Testis (tissue), 2 donors: ENCODE measurements at regions not wholly inside any gene's neighbourhood (a gene's known extent, or its start where the extent isn't known, plus 50 kb on each side); places are given as distances from the start of the nearest gene placed in this dataset.

Experiments
- DNase-seq: peaks from one replicate; pipeline ENCODE4 v3.0.0-alpha.2; 2019
- H3K27ac ChIP-seq, 2 donors: fragments of 200-600 bp; sonication (generic); one replicate each; pipeline ENCODE4 v1.5.1; 2019
- H3K27me3 ChIP-seq: fragments of 200-600 bp; sonication (generic); one replicate; pipeline ENCODE4 v1.5.1; 2019
- H3K36me3 ChIP-seq: fragments of 200-600 bp; sonication (generic); one replicate; pipeline ENCODE4 v1.5.1; 2017; ENCODE audit warnings: low read depth; ENCODE audit errors: missing control alignments
- H3K4me1 ChIP-seq: fragments of 200-600 bp; sonication (generic); one replicate; pipeline ENCODE4 v1.5.1; 2019
- H3K4me3 ChIP-seq, 2 donors: fragments of 200-600 bp; sonication (generic); one replicate each; pipeline ENCODE4 v1.5.1; 2017 to 2019
- H3K9me3 ChIP-seq: fragments of 200-600 bp; sonication (generic); one replicate; pipeline ENCODE4 v1.5.1; 2017
- POLR2A ChIP-seq: fragments of 450-650 bp; IDR thresholded peaks from one replicate; pipeline ENCODE4 v1.6.1; 2017; ENCODE audit warnings: antibody characterized with exemption, mild to moderate bottlenecking, moderate library complexity
- WGBS, 2 donors: methylation state at CpG; one replicate each; pipeline ENCODE4 v1.1.5; 2018; 5-methylcytosine and 5-hydroxymethylcytosine counted together
- intact Hi-C: fragments of 100-400 bp; cut with DNase I; formaldehyde crosslinking; loops from one replicate; pipeline ENCODE4 v1.15.1; 2023; ENCODE audit warnings: low total_unique reads
- TF ChIP-seq, protein P1 (sequence below), 3 experiments: fragments of 450-650 bp in 2 of 3; fragments of 200-600 bp in 1 of 3; sonication (generic) in 1 of 3; IDR thresholded peaks; one replicate each; pipeline ENCODE4 v1.5.1; 2016 to 2019; ENCODE audit warnings: antibody characterized with exemption in 3 of 3, mild to moderate bottlenecking in 2 of 3, moderate library complexity in 1 of 3

DNA sequence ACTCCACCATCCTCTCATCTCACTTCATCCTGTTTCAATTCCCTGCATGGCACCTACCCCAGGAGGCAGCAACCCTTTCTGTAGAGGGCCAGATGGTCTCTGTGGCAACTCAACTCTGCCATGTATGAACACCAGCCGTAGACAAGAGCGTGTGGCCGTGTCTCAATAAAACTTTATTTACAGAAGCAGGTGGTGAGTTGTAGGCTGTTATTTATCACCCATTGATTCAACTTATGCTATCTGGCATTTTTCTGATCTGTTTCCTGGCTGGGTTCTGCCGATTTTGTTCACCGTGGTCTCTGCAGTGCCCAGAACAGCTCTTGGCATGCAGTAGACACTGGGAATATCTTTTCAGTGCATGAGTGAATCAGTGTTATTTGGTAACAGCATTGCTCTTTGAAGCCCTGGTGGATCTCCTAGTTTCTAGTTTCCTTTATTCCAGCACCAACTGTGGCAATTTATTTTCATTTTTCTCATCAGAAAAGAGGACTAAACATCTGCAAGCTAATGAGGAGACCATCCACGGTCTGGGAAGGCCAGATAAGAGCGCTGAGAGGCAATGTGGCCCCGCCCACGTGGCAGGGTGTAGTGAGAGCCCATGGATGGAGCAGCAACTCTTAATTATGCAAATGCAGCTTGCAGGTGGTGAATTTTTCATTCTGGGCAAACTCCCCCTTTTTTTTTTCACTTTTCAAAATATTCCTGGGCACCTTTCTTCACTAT is 77.9 kb downstream of the CTSL start:
- intact Hi-C loops = no loop called here
- no peaks in the 10 kb centered on the region for H3K4me1 ChIP-seq
- H3K36me3 ChIP-seq = no peaks in the 10 kb centered on the region
- WGBS, 2 donors = 76 to 78% methylated on average over 9 of the region's 9 CpGs
- DNase-seq = no peak
- no peak overlapping the region for H3K4me3 ChIP-seq
- H3K9me3 ChIP-seq = no peaks in the 10 kb centered on the region
- TF ChIP-seq, protein P1, sequence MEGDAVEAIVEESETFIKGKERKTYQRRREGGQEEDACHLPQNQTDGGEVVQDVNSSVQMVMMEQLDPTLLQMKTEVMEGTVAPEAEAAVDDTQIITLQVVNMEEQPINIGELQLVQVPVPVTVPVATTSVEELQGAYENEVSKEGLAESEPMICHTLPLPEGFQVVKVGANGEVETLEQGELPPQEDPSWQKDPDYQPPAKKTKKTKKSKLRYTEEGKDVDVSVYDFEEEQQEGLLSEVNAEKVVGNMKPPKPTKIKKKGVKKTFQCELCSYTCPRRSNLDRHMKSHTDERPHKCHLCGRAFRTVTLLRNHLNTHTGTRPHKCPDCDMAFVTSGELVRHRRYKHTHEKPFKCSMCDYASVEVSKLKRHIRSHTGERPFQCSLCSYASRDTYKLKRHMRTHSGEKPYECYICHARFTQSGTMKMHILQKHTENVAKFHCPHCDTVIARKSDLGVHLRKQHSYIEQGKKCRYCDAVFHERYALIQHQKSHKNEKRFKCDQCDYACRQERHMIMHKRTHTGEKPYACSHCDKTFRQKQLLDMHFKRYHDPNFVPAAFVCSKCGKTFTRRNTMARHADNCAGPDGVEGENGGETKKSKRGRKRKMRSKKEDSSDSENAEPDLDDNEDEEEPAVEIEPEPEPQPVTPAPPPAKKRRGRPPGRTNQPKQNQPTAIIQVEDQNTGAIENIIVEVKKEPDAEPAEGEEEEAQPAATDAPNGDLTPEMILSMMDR (IDR thresholded peaks at IDR 0.05) = no peak
- TF ChIP-seq POLR2A = no peak
- H3K27ac ChIP-seq = no peak overlapping the region
- H3K27me3 ChIP-seq = no peaks in the 10 kb centered on the region

DNA sequence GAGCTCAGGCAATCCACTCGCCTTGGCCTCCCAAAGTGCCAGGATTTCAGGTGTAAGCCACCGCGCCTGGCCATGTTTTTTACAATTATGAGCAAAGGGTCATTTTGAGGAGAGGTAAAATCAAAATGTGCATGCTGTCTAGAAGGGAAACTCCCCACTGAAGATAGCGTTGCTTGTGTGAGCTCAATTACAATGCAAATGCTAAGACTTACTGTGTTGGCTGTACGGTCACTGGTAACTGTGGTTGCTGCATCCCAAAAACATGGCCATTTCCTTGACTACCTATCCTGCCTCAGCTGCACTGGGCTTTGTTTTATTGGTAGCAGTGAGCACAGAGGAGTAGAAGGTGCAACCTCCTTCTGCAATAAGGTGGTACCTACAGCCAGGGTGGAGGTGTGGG is 77.4 kb upstream of the SPATA31E1 start:
- no peaks in the 10 kb centered on the region for H3K9me3 ChIP-seq
- no peaks in the 10 kb centered on the region for H3K27me3 ChIP-seq
- H3K27ac ChIP-seq = no peak overlapping the region
- TF ChIP-seq POLR2A = no peak
- TF ChIP-seq, protein P1 (IDR thresholded peaks at IDR 0.05) = no peak
- no peaks in the 10 kb centered on the region for H3K36me3 ChIP-seq
- intact Hi-C loops = no loop called here
- no peak overlapping the region for H3K4me3 ChIP-seq
- no peak for DNase-seq
- H3K4me1 ChIP-seq = no peaks in the 10 kb centered on the region
- 95 to 96% methylated on average over 5 of the region's 5 CpGs for WGBS, 2 donors

DNA sequence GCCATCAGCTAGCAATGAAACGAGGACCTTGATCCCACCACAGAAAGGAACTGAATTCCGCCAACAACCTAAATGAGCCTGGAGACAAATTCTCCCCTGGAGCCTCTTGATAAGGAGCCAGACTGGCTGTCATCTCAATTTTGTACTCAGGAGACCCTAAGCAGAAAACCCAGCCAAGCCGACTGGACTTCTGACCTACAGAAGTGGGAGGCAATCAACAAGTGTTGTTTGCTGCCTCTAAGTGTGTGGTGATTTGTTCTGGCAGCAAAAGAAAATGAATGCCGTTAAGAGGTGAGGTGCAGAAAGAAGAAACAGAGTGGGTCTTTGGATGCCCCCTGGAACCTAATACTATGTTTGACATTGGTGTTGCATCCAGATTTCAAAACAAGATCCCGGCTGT is 72.7 kb upstream of the SPATA31E1 start:
- Histone ChIP-seq H3K27ac (no peak overlapping the region), H3K4me3 (no peak overlapping the region), H3K9me3 (no peaks in the 10 kb centered on the region), H3K27me3 (no peaks in the 10 kb centered on the region), H3K4me1 (no peaks in the 10 kb centered on the region), H3K36me3 (no peaks in the 10 kb centered on the region)
- WGBS, 2 donors = 77 to 90% methylated on average over 5 of the region's 5 CpGs
- no peak for TF ChIP-seq POLR2A
- TF ChIP-seq, protein P1 (IDR thresholded peaks at IDR 0.05) = no peak
- intact Hi-C loops = loop anchor here (10.0 kb wide), 1 partner anchor 125 kb away; no protein-coding TSS in a partner anchor
- no peak for DNase-seq

DNA sequence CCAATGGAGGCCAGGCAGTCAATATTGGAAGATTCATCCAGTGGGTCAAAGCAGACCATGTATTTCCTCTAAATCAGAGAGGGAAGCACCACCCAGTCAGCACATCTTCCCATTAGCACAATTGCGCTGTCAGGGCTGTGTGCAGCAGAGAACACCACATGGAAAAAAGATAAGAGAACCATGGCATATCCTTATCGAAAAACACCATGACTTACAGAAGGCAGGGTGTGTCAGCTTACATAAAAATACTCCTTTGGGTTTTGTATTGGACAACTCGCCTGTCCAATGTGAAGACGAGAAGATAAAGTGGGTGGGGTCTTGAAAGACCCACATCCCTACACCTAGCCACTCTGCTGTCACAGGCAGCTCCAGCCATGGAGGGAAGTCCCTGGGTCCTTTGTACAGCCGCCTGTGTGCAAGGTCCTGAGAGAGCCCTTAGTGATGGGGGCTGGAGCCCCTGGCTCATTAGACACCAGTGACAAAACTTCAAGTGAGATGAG is 71.9 kb upstream of the SPATA31E1 start:
- H3K9me3 ChIP-seq = no peaks in the 10 kb centered on the region
- H3K36me3 ChIP-seq = no peaks in the 10 kb centered on the region
- H3K4me3 ChIP-seq = no peak overlapping the region
- no peak for TF ChIP-seq POLR2A
- TF ChIP-seq, protein P1 (IDR thresholded peaks at IDR 0.05) = no peak
- no peak overlapping the region for H3K27ac ChIP-seq
- no peaks in the 10 kb centered on the region for H3K4me1 ChIP-seq
- 85 to 94% methylated on average over 5 of the region's 5 CpGs for WGBS, 2 donors
- no peak for DNase-seq
- intact Hi-C loops = loop anchor here (10.0 kb wide), 1 partner anchor 126 kb away; no protein-coding TSS in a partner anchor
- no peaks in the 10 kb centered on the region for H3K27me3 ChIP-seq
